GM23338 (cell line): ENCODE measurements at regions not wholly inside any gene's neighbourhood (a gene's known extent, or its start where the extent isn't known, plus 50 kb on each side); places are given as distances from the start of the nearest gene placed in this dataset.

Experiments
- ATAC-seq: fragments of 200-7000 bp; cut with Tn5 transposase; 3 replicates; pipeline ENCODE4 v1.9.1; 2020
- DNase-seq: peaks from one replicate; pipeline ENCODE4 v3.0.0-alpha.2; 2015; ENCODE audit warnings: low spot score
- H2AFZ ChIP-seq: fragments of 200-600 bp; sonication (generic); 2 replicates; pipeline ENCODE4 v1.8.0; 2016; ENCODE audit warnings: antibody characterized with exemption, mild to moderate bottlenecking, moderate library complexity
- H3F3A ChIP-seq: fragments of 200-600 bp; sonication (generic); replicated peaks from 2 replicates; pipeline ENCODE4 v1.8.0; 2017; ENCODE audit warnings: antibody characterized with exemption, mixed run types, low read depth
- H3K27ac ChIP-seq: fragments of 200-600 bp; sonication (generic); 2 replicates; pipeline ENCODE4 v1.6.1; 2016; ENCODE audit warnings: low read depth
- H3K27me3 ChIP-seq: fragments of 200-600 bp; sonication (generic); 2 replicates; pipeline ENCODE4 v1.8.0; 2016; ENCODE audit warnings: mild to moderate bottlenecking, mixed run types, moderate library complexity; ENCODE audit not compliant: insufficient read depth
- H3K36me3 ChIP-seq: fragments of 200-600 bp; sonication (generic); 2 replicates; pipeline ENCODE4 v1.8.0; 2016; ENCODE audit warnings: mild to moderate bottlenecking; ENCODE audit not compliant: insufficient read depth
- H3K4me1 ChIP-seq: fragments of 200-600 bp; sonication (generic); 2 replicates; pipeline ENCODE4 v1.8.0; 2016; ENCODE audit warnings: mild to moderate bottlenecking, moderate library complexity; ENCODE audit not compliant: insufficient read depth
- H3K4me2 ChIP-seq: fragments of 200-600 bp; sonication (generic); 2 replicates; pipeline ENCODE4 v1.7.1; 2017; ENCODE audit warnings: mixed run types
- H3K4me3 ChIP-seq: fragments of 200-600 bp; sonication (generic); 2 replicates; pipeline ENCODE4 v1.6.1; 2016; ENCODE audit warnings: mixed run types
- H3K79me2 ChIP-seq: fragments of 200-600 bp; sonication (generic); replicated peaks from 2 replicates; pipeline ENCODE4 v1.8.0; 2017; ENCODE audit warnings: mild to moderate bottlenecking; ENCODE audit not compliant: insufficient read depth
- H3K9me2 ChIP-seq: fragments of 200-600 bp; sonication (generic); 2 replicates; pipeline ENCODE4 v1.8.0; 2017; ENCODE audit not compliant: insufficient read depth
- H4K20me1 ChIP-seq: fragments of 200-600 bp; sonication (generic); replicated peaks from 2 replicates; pipeline ENCODE4 v1.8.0; 2017; ENCODE audit warnings: mild to moderate bottlenecking; ENCODE audit not compliant: insufficient read depth
- H3K27ac Mint-ChIP-seq: 2 replicates; pipeline ENCODE4 v1.8.0; 2020; ENCODE audit warnings: inconsistent platforms, mild to moderate bottlenecking, moderate library complexity, mixed read lengths
- H3K27me3 Mint-ChIP-seq: 3 replicates; pipeline ENCODE4 v1.8.0; 2022; ENCODE audit warnings: low read depth, mild to moderate bottlenecking, moderate library complexity, mixed read lengths, inconsistent platforms; ENCODE audit not compliant: insufficient read depth, poor library complexity
- H3K36me3 Mint-ChIP-seq: 3 replicates; pipeline ENCODE4 v1.8.0; 2021; ENCODE audit warnings: low read depth, mild to moderate bottlenecking, inconsistent platforms, moderate library complexity, mixed read lengths
- H3K4me1 Mint-ChIP-seq: 3 replicates; pipeline ENCODE4 v1.8.0; 2020; ENCODE audit warnings: mild to moderate bottlenecking, inconsistent platforms, mixed read lengths
- H3K4me3 Mint-ChIP-seq: 3 replicates; pipeline ENCODE4 v1.8.0; 2021; ENCODE audit warnings: moderate library complexity, mild to moderate bottlenecking, inconsistent platforms, mixed read lengths
- H3K9me3 Mint-ChIP-seq: 3 replicates; pipeline ENCODE4 v1.8.0; 2020; ENCODE audit warnings: moderate library complexity, mild to moderate bottlenecking, inconsistent platforms, mixed read lengths
- ETS1 ChIP-seq: IDR thresholded peaks from 2 replicates; pipeline ENCODE4 v1.6.1; 2016; ENCODE audit warnings: antibody characterized with exemption
- EZH2 ChIP-seq: fragments of 200-600 bp; sonication (generic); IDR thresholded peaks from one replicate; pipeline ENCODE4 v1.8.0; 2017; ENCODE audit warnings: antibody characterized with exemption, mild to moderate bottlenecking, low read depth; ENCODE audit not compliant: unreplicated experiment
- EZH2phosphoT487 ChIP-seq: fragments of 200-600 bp; sonication (generic); IDR thresholded peaks from one replicate; pipeline ENCODE4 v1.8.1; 2018; ENCODE audit warnings: antibody characterized with exemption; ENCODE audit not compliant: unreplicated experiment
- POLR2AphosphoS5 ChIP-seq: IDR thresholded peaks from 2 replicates; pipeline ENCODE4 v1.6.1; 2016; ENCODE audit warnings: antibody characterized with exemption, low read depth
- STAT1 ChIP-seq: IDR thresholded peaks from one replicate; pipeline ENCODE4 v1.6.1; 2016; ENCODE audit warnings: antibody characterized with exemption; ENCODE audit not compliant: unreplicated experiment
- ZNF331 ChIP-seq: fragments of 250-450 bp; sonication (Bioruptor Pico); IDR thresholded peaks from 2 replicates; pipeline ENCODE4 v1.5.0; 2020; ENCODE audit warnings: low read depth, mild to moderate bottlenecking, moderate library complexity
- TF ChIP-seq, protein P1 (sequence below): IDR thresholded peaks from one replicate; pipeline ENCODE4 v1.6.1; 2018; ENCODE audit warnings: antibody characterized with exemption; ENCODE audit not compliant: unreplicated experiment
- TF ChIP-seq, protein P2 (sequence below), 2 experiments: fragments of 200-600 bp in 1 of 2; sonication (generic) in 1 of 2; conservative IDR thresholded peaks; 2 replicates each; pipeline versions ENCODE4 v1.5.1 to v1.6.1; 2016 to 2017; ENCODE audit warnings: antibody characterized with exemption in 2 of 2, low read depth in 2 of 2, mild to moderate bottlenecking in 2 of 2, moderate library complexity in 1 of 2

GRCh38 chr6:140744659-140745320 lies 1370.3 kb upstream of the CITED2 start:
- H2AFZ ChIP-seq, result no peak overlapping the region

More at GRCh38 chr6:140744659-140745320, 1370.3 kb upstream of the CITED2 start:
- H3K4me3 ChIP-seq, result no peak overlapping the region
- H3K9me2 ChIP-seq, result peaks cover 13% of the 10 kb centered on the region; the same call in 1 of the 2 replicates
- H4K20me1 ChIP-seq, result no peaks in the 10 kb centered on the region
- ATAC-seq (no peak), DNase-seq (no peak)
- Mint-ChIP-seq H3K4me3 (no peak overlapping the region), H3K27ac (no peak overlapping the region), H3K9me3 (peaks cover 46% of the 10 kb centered on the region), H3K4me1 (peaks cover 2% of the 10 kb centered on the region; the same call in 1 of the 3 replicates), H3K36me3 (peaks cover 39% of the 10 kb centered on the region), H3K27me3 (no peaks in the 10 kb centered on the region)
- no peaks in the 10 kb centered on the region for H3K27me3 ChIP-seq
- no peak overlapping the region for H3K27ac ChIP-seq
- TF ChIP-seq, protein P1, sequence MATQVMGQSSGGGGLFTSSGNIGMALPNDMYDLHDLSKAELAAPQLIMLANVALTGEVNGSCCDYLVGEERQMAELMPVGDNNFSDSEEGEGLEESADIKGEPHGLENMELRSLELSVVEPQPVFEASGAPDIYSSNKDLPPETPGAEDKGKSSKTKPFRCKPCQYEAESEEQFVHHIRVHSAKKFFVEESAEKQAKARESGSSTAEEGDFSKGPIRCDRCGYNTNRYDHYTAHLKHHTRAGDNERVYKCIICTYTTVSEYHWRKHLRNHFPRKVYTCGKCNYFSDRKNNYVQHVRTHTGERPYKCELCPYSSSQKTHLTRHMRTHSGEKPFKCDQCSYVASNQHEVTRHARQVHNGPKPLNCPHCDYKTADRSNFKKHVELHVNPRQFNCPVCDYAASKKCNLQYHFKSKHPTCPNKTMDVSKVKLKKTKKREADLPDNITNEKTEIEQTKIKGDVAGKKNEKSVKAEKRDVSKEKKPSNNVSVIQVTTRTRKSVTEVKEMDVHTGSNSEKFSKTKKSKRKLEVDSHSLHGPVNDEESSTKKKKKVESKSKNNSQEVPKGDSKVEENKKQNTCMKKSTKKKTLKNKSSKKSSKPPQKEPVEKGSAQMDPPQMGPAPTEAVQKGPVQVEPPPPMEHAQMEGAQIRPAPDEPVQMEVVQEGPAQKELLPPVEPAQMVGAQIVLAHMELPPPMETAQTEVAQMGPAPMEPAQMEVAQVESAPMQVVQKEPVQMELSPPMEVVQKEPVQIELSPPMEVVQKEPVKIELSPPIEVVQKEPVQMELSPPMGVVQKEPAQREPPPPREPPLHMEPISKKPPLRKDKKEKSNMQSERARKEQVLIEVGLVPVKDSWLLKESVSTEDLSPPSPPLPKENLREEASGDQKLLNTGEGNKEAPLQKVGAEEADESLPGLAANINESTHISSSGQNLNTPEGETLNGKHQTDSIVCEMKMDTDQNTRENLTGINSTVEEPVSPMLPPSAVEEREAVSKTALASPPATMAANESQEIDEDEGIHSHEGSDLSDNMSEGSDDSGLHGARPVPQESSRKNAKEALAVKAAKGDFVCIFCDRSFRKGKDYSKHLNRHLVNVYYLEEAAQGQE, result no peak
- TF ChIP-seq ZNF331 (CRISPR knock-in tag), result no peak
- TF ChIP-seq, protein P2, sequence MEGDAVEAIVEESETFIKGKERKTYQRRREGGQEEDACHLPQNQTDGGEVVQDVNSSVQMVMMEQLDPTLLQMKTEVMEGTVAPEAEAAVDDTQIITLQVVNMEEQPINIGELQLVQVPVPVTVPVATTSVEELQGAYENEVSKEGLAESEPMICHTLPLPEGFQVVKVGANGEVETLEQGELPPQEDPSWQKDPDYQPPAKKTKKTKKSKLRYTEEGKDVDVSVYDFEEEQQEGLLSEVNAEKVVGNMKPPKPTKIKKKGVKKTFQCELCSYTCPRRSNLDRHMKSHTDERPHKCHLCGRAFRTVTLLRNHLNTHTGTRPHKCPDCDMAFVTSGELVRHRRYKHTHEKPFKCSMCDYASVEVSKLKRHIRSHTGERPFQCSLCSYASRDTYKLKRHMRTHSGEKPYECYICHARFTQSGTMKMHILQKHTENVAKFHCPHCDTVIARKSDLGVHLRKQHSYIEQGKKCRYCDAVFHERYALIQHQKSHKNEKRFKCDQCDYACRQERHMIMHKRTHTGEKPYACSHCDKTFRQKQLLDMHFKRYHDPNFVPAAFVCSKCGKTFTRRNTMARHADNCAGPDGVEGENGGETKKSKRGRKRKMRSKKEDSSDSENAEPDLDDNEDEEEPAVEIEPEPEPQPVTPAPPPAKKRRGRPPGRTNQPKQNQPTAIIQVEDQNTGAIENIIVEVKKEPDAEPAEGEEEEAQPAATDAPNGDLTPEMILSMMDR (conservative IDR thresholded peaks at IDR 0.05; ENCODE audit: low read depth in 2 of 2), result no peak
- TF ChIP-seq POLR2AphosphoS5, result no peak
- TF ChIP-seq ETS1, result no peak
- no peak for TF ChIP-seq EZH2
- no peak for TF ChIP-seq STAT1
- no peak for TF ChIP-seq EZH2phosphoT487
- H3K36me3 ChIP-seq, result peaks cover 8% of the 10 kb centered on the region; the same call in 1 of the 2 replicates
- no peaks in the 10 kb centered on the region for H3K79me2 ChIP-seq
- H3F3A ChIP-seq, result no peaks in the 10 kb centered on the region
- no peaks in the 10 kb centered on the region for H3K4me1 ChIP-seq
- H3K4me2 ChIP-seq, result no peak overlapping the region
